ENCODE measurements at regions not wholly inside any gene's neighbourhood (a gene's known extent, or its start where the extent isn't known, plus 50 kb on each side); places are given as distances from the start of the nearest gene placed in this dataset.

GRCh38 chr5:56513141-56513540, 280.0 kb upstream of the ANKRD55 start:
- TF ChIP-seq CTCF (IDR thresholded peaks at IDR 0.05) (no peak), POLR2A (IDR thresholded peaks at IDR 0.05) (no peak)
